Loucy (cell line): ENCODE measurements at regions not wholly inside any gene's neighbourhood (a gene's known extent, or its start where the extent isn't known, plus 50 kb on each side); places are given as distances from the start of the nearest gene placed in this dataset.

ENCODE experiments used
- CTCF ChIP-seq: fragments of 200-600 bp; sonication (generic); conservative IDR thresholded peaks from 2 replicates; pipeline ENCODE4 v1.5.1; 2014; ENCODE audit warnings: mild to moderate bottlenecking, antibody characterized with exemption, low read length
- EZH2phosphoT487 ChIP-seq: fragments of 200-600 bp; IDR thresholded peaks from 2 replicates; pipeline ENCODE4 v1.6.1; 2018; ENCODE audit warnings: antibody characterized with exemption, mild to moderate bottlenecking, moderate library complexity, borderline replicate concordance

GRCh38 chr2:20542269-20542668, 95.4 kb downstream of the RHOB start:
- TF ChIP-seq CTCF (no peak), EZH2phosphoT487 (no peak)
